ENCODE measurements at regions not wholly inside any gene's neighbourhood (a gene's known extent, or its start where the extent isn't known, plus 50 kb on each side); places are given as distances from the start of the nearest gene placed in this dataset.
"Not testable (repeated sequence)": the region's sequence is repeated elsewhere in the genome, so short reads cannot be mapped to it uniquely, and the experiment has no call there.

GRCh38 chr7:126178865-126179264, 1073.9 kb downstream of the GRM8 start:
- no peak for DNase-seq (ENCODE audit: low read depth in 2 of 2)

- DNase-seq (ENCODE audit: low read depth in 2 of 2): no peak
These were observed 1075.0 kb downstream of the GRM8 start for GRCh38 chr7:126177782-126178181.

GRCh38 chr7:126166645-126167044, 1086.1 kb downstream of the GRM8 start:
- DNase-seq (ENCODE audit: low read depth in 2 of 2): no peak

- DNase-seq (ENCODE audit: low read depth in 2 of 2): no peak
These were observed 1089.1 kb downstream of the GRM8 start for GRCh38 chr7:126163647-126164046.

GRCh38 chr7:126157391-126157790, 1095.3 kb downstream of the GRM8 start:
- no peak for DNase-seq (ENCODE audit: low read depth in 2 of 2)

- DNase-seq (ENCODE audit: low read depth in 2 of 2): no peak
These were observed 1102.3 kb downstream of the GRM8 start for GRCh38 chr7:126150278-126150958.

GRCh38 chr7:126140858-126141466, 1111.8 kb downstream of the GRM8 start:
- no peak for DNase-seq (ENCODE audit: low read depth in 2 of 2)

- no peak for DNase-seq (ENCODE audit: low read depth in 2 of 2)
These were observed 1132.8 kb downstream of the GRM8 start for GRCh38 chr7:126119981-126120380.

GRCh38 chr7:126103582-126103981, 1149.2 kb downstream of the GRM8 start:
- DNase-seq (ENCODE audit: low read depth in 2 of 2): no peak

GRCh38 chr7:126083014-126083413, 1153.4 kb upstream of the POT1 start:
- DNase-seq (ENCODE audit: low read depth in 2 of 2): no peak

- no peak for DNase-seq (ENCODE audit: low read depth in 2 of 2)
These were observed 1150.0 kb upstream of the POT1 start for GRCh38 chr7:126079581-126079980.

GRCh38 chr7:126079151-126079550, 1149.5 kb upstream of the POT1 start:
- no peak for DNase-seq (ENCODE audit: low read depth in 2 of 2)

- DNase-seq (ENCODE audit: low read depth in 2 of 2): no peak
These were observed 1136.1 kb upstream of the POT1 start for GRCh38 chr7:126065766-126066165.

GRCh38 chr7:126057979-126058378, 1128.4 kb upstream of the POT1 start:
- DNase-seq (ENCODE audit: low read depth in 2 of 2): no peak

- not testable (repeated sequence) for DNase-seq (ENCODE audit: low read depth in 2 of 2)
These were observed 1127.0 kb upstream of the POT1 start for GRCh38 chr7:126056613-126057012.

- no peak for DNase-seq (ENCODE audit: low read depth in 2 of 2)
These were observed 1122.6 kb upstream of the POT1 start for GRCh38 chr7:126052229-126052628.

- no peak for DNase-seq (ENCODE audit: low read depth in 2 of 2)
These were observed 1115.0 kb upstream of the POT1 start for GRCh38 chr7:126044662-126045061.

GRCh38 chr7:126041472-126041871, 1111.8 kb upstream of the POT1 start:
- no peak for DNase-seq (ENCODE audit: low read depth in 2 of 2)

GRCh38 chr7:126040114-126041045, 1110.8 kb upstream of the POT1 start:
- DNase-seq (ENCODE audit: low read depth in 2 of 2): no peak

GRCh38 chr7:126026421-126027088, 1096.9 kb upstream of the POT1 start:
- DNase-seq (ENCODE audit: low read depth in 2 of 2): no peak

- DNase-seq (ENCODE audit: low read depth in 2 of 2): no peak
These were observed 1092.8 kb upstream of the POT1 start for GRCh38 chr7:126022452-126022851.

GRCh38 chr7:126016722-126017121, 1087.1 kb upstream of the POT1 start:
- no peak for DNase-seq (ENCODE audit: low read depth in 2 of 2)

Measured in lung microvascular endothelial cell (primary cell).